ENCODE measurements at regions not wholly inside any gene's neighbourhood (a gene's known extent, or its start where the extent isn't known, plus 50 kb on each side); places are given as distances from the start of the nearest gene placed in this dataset.

GRCh38 chr9:90469865-90470387 is 172.7 kb downstream of the DIRAS2 start:
- Histone ChIP-seq H3K27me3 (no peaks in the 10 kb centered on the region), H3K36me3 (replicated peaks in 1 of 2) (no peaks in the 10 kb centered on the region), H3K4me3 (no peak overlapping the region), H3K4me1 (replicated peaks in 1 of 2) (no peaks in the 10 kb centered on the region), H3K9me3 (replicated peaks in 1 of 3) (no peaks in the 10 kb centered on the region), H3K27ac (no peak overlapping the region)
- 79 to 85% (median 83%) methylated on average over 6 of the region's 6 CpGs for WGBS, 4 donors
- TF ChIP-seq POLR2A (IDR thresholded peaks at IDR 0.05) (no peak), CTCF (IDR thresholded peaks at IDR 0.05) (no peak)
- no peak for DNase-seq
- intact Hi-C loops (cut with DNase I), result no loop called here

DNA sequence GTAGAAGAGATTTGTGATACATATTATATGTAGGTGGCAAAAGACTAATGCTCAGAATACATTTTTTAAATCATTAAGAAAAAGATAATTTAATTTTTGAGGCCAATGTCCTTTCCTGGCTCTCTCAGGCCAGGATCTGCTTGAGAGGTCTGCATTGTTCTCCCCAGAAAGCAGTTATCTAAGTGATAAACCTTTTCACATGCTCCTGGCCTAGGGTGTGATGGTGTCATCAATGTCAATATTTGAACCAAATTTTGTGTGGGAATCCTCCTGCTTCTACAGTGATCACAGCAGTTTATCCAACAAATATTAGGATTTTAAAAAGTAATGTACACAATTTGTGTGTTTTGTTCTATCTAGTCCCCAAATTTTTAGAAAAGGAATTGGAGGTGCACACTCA is 166.6 kb downstream of the DIRAS2 start:
- Histone ChIP-seq H3K4me1 (replicated peaks in 1 of 2) (no peaks in the 10 kb centered on the region), H3K4me3 (no peak overlapping the region), H3K36me3 (replicated peaks in 1 of 2) (no peaks in the 10 kb centered on the region), H3K9me3 (replicated peaks in 1 of 3) (no peaks in the 10 kb centered on the region), H3K27me3 (no peaks in the 10 kb centered on the region), H3K27ac (no peak overlapping the region)
- DNase-seq, result no peak
- intact Hi-C loops (cut with DNase I), result no loop called here
- TF ChIP-seq POLR2A (IDR thresholded peaks at IDR 0.05), result no peak
- no peak for TF ChIP-seq CTCF (IDR thresholded peaks at IDR 0.05)

- no peak for TF ChIP-seq CTCF (IDR thresholded peaks at IDR 0.05)
- no peak for TF ChIP-seq POLR2A (IDR thresholded peaks at IDR 0.05)
- no peak for DNase-seq
- no peaks in the 10 kb centered on the region for H3K4me1 ChIP-seq (replicated peaks in 1 of 2)
- no peak overlapping the region for H3K4me3 ChIP-seq
- no peaks in the 10 kb centered on the region for H3K27me3 ChIP-seq
- intact Hi-C loops (cut with DNase I), result no loop called here
- H3K36me3 ChIP-seq (replicated peaks in 1 of 2), result no peaks in the 10 kb centered on the region
- H3K27ac ChIP-seq, result no peak overlapping the region
- no peaks in the 10 kb centered on the region for H3K9me3 ChIP-seq (replicated peaks in 1 of 3)
- WGBS, 4 donors, result 79 to 100% (median 86%) methylated on average over 1 to 2 of the region's 2 CpGs
Observed at GRCh38 chr9:90477535-90477934, 165.1 kb downstream of the DIRAS2 start.

GRCh38 chr9:90478821-90479220 is 163.8 kb downstream of the DIRAS2 start:
- no peak for DNase-seq
- Histone ChIP-seq H3K27ac (no peak overlapping the region), H3K4me3 (no peak overlapping the region), H3K27me3 (no peaks in the 10 kb centered on the region), H3K9me3 (replicated peaks in 1 of 3) (no peaks in the 10 kb centered on the region), H3K36me3 (replicated peaks in 1 of 2) (no peaks in the 10 kb centered on the region), H3K4me1 (replicated peaks in 1 of 2) (no peaks in the 10 kb centered on the region)
- TF ChIP-seq CTCF (IDR thresholded peaks at IDR 0.05) (no peak), POLR2A (IDR thresholded peaks at IDR 0.05) (no peak)
- intact Hi-C loops (cut with DNase I), result no loop called here
- WGBS, 4 donors, result 45 to 51% (median 47%) methylated on average over 6 of the region's 6 CpGs
